ENCODE measurements at regions not wholly inside any gene's neighbourhood (a gene's known extent, or its start where the extent isn't known, plus 50 kb on each side); places are given as distances from the start of the nearest gene placed in this dataset.
"Not testable (repeated sequence)": the region's sequence is repeated elsewhere in the genome, so short reads cannot be mapped to it uniquely, and the experiment has no call there.

GRCh38 chr1:213688655-213689054 is 299.1 kb upstream of the PROX1 start:
- DNase-seq, result no peak

GRCh38 chr1:213689260-213689659 is 298.5 kb upstream of the PROX1 start:
- DNase-seq, result no peak

GRCh38 chr1:213690341-213690917 is 297.3 kb upstream of the PROX1 start:
- DNase-seq, result no peak

GRCh38 chr1:213692321-213692720 is 295.5 kb upstream of the PROX1 start:
- no peak for DNase-seq

- no peak for DNase-seq
Measured at GRCh38 chr1:213693864-213694263, 293.9 kb upstream of the PROX1 start.

GRCh38 chr1:213697192-213697802 is 290.5 kb upstream of the PROX1 start:
- DNase-seq, result no peak

- DNase-seq, result no peak
Measured at GRCh38 chr1:213698092-213698702, 289.6 kb upstream of the PROX1 start.

- no peak for DNase-seq
Measured at GRCh38 chr1:213702703-213703102, 285.1 kb upstream of the PROX1 start.

GRCh38 chr1:213704941-213705340 is 282.8 kb upstream of the PROX1 start:
- no peak for DNase-seq

GRCh38 chr1:213711833-213712490 is 275.8 kb upstream of the PROX1 start:
- DNase-seq, result not testable (repeated sequence)

GRCh38 chr1:213714645-213715044 is 273.1 kb upstream of the PROX1 start:
- DNase-seq, result no peak

GRCh38 chr1:213715182-213715581 is 272.6 kb upstream of the PROX1 start:
- no peak for DNase-seq

- DNase-seq, result no peak
Measured at GRCh38 chr1:213719462-213719861, 268.3 kb upstream of the PROX1 start.

- DNase-seq, result no peak
Measured at GRCh38 chr1:213720032-213720431, 267.7 kb upstream of the PROX1 start.

GRCh38 chr1:213723187-213723586 is 264.6 kb upstream of the PROX1 start:
- no peak for DNase-seq

GRCh38 chr1:213724640-213725536 is 262.9 kb upstream of the PROX1 start:
- DNase-seq, result no peak

- DNase-seq, result no peak
Measured at GRCh38 chr1:213727853-213728592, 259.8 kb upstream of the PROX1 start.

- no peak for DNase-seq
Measured at GRCh38 chr1:213728593-213729536, 258.9 kb upstream of the PROX1 start.

- no peak for DNase-seq
Measured at GRCh38 chr1:213733705-213734104, 254.1 kb upstream of the PROX1 start.

- no peak for DNase-seq
Measured at GRCh38 chr1:213737398-213738035, 250.3 kb upstream of the PROX1 start.

- DNase-seq, result no peak
Measured at GRCh38 chr1:213738658-213739057, 249.1 kb upstream of the PROX1 start.
